HG02588 (cell line): ENCODE measurements at regions not wholly inside any gene's neighbourhood (a gene's known extent, or its start where the extent isn't known, plus 50 kb on each side); places are given as distances from the start of the nearest gene placed in this dataset.

ENCODE experiments used
- ATAC-seq: cut with Tn5 transposase; IDR thresholded peaks from one replicate; pipeline ENCODE4 v1.9.1; 2021; ENCODE audit warnings: mild to moderate bottlenecking, moderate library complexity; ENCODE audit not compliant: unreplicated experiment

GRCh38 chr3:111244760-111245159, 173.1 kb downstream of the NECTIN3 start:
- ATAC-seq = no peak

- ATAC-seq = no peak
Measured at GRCh38 chr3:111246967-111247760, 175.5 kb downstream of the NECTIN3 start.

- no peak for ATAC-seq
Measured at GRCh38 chr3:111248406-111248805, 176.8 kb downstream of the NECTIN3 start.

- no peak for ATAC-seq
Measured at GRCh38 chr3:111249421-111249820, 177.8 kb downstream of the NECTIN3 start.

DNA sequence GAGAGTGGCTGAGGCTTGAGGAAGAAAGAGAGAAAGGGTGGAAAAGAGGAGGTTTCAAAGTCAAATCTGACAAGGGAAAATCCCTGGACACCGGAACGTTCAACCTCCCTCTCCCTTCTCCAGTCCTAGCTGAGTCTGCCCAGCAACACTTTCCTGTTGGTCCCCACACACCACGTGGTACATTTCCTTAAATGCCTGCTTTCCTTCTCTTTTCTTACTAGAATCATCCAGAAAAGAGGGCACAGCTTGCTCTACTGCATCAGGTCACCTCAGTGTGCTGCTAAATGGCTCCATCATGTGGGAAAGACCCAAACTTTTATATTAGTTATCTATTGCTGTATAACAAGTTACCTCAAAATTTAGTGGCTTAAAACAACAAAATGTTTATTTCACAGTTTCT, 181.2 kb downstream of the NECTIN3 start:
- peak; percentile 71 for ATAC-seq

DNA sequence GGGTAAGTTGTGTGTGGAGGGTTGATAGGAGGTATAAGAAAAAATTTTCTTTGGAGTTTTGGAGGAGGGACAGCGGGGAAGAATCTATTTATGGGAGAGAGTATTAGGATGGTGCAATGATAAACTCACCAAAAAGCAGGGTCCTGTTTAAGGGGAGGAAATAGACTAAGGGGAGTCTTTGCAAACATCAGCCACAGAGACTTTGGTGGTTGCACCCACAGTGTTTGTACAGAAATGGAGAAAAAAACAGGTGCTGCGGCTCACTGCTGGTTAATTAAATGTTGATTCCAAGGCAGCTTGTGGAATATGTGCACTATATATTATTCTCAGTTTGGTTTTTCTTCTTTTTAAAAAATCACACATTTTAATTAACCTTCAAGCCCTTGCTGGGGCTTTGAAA, 182.1 kb downstream of the NECTIN3 start:
- no peak for ATAC-seq

DNA sequence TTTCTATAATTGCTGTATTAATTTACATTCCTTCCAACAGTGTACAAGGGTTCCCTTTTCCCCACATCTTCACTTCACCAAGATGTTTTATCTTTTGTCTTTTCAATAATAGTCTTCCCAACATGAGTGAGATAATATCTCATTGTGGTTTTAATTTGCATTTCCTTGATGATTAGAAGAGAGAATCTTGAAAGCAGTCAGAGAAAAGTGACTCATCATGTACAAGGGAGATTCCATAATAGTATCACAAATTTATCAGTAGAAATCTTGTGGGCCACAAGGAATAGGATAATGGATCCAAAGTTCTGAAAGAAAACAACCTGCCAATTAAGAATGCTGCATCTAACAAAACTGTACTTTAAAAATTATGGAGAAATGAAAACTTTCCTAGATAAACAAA, 189.3 kb downstream of the NECTIN3 start:
- ATAC-seq = no peak

GRCh38 chr3:111269777-111270176, 198.2 kb downstream of the NECTIN3 start:
- no peak for ATAC-seq

- no peak for ATAC-seq
Measured at GRCh38 chr3:111277226-111277625, 205.6 kb downstream of the NECTIN3 start.

DNA sequence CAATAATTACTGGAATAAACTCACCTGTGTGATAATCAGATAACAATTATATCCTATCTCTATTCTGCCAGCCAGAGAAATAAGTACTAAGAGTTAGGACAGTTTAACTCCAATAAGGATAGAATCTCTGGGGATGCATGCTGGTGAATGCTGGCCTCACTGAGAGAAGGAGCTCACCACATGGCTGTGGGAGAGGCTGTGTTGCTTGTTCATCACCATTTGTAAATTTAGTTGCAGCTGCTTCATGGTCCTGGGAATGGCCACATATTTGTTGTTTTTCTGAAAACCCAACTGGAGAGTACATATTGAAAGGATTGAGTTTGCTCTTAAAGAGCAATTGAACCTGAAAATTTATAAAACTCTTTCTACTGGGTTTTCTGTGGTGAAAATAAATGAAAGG, 207.3 kb downstream of the NECTIN3 start:
- ATAC-seq = no peak

GRCh38 chr3:111282024-111282423, 210.4 kb downstream of the NECTIN3 start:
- ATAC-seq = no peak

DNA sequence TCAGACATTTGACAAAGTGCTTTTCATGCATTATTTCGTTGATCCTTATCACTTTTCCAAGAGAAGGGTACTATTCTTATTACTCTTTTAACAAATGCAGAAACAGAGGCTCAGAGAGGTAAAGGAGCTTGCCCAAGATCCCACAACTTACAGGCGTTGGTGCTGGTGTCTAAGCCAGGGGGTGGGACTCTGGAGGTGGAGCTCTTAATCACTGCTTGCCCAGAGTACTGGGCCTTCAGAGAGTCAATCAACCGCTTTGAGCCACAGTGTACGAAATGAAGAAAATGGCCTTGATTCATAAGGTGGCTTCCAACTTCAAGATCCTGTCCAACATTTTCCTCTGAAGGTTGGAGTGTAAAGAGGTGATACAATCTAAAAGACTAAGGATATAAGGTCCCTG, 211.5 kb downstream of the NECTIN3 start:
- no peak for ATAC-seq

DNA sequence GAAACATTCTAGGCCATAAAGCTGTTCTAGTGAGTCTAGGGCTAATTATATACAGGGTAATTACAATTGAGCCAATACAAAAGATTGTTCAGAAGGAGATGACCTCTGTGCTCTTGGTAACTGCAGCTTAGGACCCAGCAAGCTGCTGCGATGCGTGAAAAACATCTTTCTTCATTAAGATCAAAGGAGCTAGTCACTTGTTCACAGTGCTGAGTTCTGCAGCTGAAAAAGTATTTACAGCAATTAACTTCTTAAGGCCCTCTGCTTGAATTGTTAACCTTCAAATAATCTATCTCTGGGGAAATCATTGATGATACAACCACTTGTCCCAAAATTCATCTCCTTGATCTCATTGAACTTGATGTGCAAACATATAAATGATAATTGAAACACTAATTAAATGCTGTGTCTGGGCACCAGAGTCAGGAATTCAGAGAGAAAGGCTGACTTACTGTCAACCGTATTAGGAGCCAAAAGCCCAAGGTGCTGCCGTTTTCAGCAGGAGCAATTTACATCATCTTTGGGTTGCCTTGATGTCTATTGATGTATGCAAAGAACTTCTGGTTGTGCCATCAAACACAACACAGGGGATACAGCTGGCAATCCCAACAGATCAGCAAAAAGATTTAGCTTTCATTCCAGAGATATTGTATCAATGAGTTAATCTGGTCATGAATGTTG, 213.0 kb downstream of the NECTIN3 start:
- no peak for ATAC-seq

DNA sequence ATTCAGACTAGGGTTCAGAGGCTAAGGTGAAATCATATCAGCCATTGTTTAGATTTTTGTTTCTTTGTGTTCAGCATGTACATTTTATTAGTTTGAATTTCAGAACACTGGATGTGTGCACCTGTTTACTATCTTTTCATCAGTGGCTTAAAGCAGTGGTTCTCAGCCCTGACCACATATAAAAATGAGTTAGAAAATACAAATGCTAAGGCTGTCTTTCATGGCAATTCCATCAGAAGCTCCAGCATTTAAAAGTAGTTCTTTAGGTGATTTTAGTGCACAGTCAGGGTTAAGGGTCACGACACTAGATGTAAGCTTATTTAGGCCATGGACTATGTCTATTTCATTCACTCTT, 213.5 kb downstream of the NECTIN3 start:
- no peak for ATAC-seq

GRCh38 chr3:111285694-111286093, 214.1 kb downstream of the NECTIN3 start:
- no peak for ATAC-seq

DNA sequence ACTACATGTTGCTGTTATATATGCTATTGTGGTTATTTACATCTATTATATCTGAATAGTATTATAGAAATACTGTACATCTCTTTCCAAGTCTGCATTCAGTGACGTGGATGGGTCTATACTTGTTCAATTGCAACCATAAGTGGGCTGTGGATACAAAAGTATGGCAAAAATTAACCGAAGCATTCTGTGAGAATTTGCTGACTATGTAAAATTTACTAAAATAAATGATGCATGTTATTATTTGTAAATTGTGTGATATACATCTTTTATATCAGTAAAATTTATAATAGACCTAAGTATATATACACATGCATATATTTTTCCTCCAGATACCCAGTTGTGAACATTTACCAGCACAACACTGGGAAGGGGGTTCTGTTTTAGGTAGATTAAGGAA, 215.1 kb downstream of the NECTIN3 start:
- ATAC-seq = no peak

- no peak for ATAC-seq
Measured at GRCh38 chr3:111292117-111292516, 220.5 kb downstream of the NECTIN3 start.

GRCh38 chr3:111299192-111299615, 227.6 kb downstream of the NECTIN3 start:
- no peak for ATAC-seq

DNA sequence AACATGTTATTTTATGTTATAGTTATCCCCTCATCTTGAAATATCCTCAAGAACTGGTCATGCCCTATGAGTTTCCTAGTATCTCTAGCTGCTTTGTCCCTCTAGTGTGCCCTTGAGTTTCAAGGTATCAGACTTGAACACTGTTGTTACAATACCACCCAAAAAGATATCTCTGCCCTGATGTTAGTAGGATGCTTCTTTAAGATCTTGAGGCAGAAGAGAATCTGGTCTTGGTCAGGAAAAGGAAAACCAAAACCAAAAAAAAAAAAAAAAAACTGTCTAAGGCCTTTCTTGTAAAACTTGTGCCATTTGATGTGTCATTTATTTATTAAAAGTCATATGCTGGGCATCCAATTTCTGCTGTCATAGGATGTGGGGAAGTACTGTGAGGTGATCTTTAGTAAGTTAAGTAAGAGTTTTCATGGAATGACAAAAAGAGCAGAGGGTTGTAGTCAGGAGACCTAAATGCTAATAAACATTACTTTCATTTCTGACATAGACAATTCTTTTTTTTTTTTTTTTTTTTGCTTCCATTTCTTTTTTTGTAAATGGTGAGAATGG, 229.7 kb downstream of the NECTIN3 start:
- ATAC-seq = no peak

GRCh38 chr3:111302063-111302462, 230.4 kb downstream of the NECTIN3 start:
- ATAC-seq = no peak

DNA sequence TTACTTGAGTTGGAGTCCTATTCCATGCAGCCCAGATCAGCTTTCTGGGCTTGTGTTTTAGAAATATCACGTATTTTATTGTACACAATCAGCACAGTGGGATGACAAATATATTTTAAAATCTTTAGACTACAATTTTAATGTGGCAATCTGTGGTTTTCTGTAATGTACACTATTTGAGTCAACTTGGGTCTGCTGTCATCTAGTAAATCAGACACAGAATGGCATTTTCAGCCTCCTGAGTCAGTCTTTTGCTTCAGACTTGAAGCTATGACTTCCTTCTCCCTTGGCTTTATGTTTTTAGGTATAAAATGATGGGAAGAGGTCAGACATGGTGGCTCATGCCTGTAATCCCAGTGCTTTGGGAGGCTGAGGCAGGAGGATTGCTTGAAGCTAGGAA, 232.1 kb downstream of the NECTIN3 start:
- no peak for ATAC-seq

GRCh38 chr3:111307676-111308075, 234.3 kb upstream of the CD96 start:
- no peak for ATAC-seq
